ENCODE measurements at regions not wholly inside any gene's neighbourhood (a gene's known extent, or its start where the extent isn't known, plus 50 kb on each side); places are given as distances from the start of the nearest gene placed in this dataset.
"Not testable (repeated sequence)": the region's sequence is repeated elsewhere in the genome, so short reads cannot be mapped to it uniquely, and the experiment has no call there.

DNA sequence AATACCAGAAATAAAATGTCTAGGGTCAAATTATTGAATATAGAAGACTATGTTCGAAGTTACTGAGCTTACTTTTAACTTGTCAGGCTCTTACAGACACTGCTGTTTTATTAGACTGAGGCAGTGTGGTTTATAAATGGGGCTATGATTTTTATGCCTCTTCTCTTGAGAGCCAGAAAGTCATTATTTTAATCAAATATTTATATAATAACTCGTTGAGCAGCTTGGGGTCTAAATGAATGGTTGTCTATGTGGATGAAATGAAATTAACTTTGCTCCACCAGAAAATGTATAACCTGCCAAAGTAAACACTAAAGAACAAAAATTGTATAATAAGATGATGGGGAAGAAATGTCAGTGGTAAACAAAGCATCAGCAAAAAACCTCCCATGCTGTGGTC lies 175.6 kb upstream of the THSD7A start:
- no peak for DNase-seq

DNA sequence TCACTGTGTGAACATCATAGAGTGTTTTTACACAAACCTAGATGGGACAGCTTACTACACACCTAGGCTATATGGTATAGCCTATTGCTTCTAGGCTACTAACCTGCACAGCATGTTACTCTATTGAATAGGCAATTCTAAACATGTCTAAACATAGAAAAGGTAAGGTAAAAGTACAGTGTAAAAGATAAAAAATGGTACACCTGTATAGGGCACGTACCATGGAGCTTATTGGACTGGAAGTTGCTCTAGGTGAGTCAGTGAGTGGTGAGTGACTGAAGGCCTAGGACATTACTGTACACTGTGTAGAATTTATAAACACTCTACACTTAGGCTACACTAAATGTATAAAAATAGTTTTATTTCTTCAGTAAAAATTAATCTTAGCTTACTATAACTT lies 182.0 kb upstream of the THSD7A start:
- DNase-seq = no peak

DNA sequence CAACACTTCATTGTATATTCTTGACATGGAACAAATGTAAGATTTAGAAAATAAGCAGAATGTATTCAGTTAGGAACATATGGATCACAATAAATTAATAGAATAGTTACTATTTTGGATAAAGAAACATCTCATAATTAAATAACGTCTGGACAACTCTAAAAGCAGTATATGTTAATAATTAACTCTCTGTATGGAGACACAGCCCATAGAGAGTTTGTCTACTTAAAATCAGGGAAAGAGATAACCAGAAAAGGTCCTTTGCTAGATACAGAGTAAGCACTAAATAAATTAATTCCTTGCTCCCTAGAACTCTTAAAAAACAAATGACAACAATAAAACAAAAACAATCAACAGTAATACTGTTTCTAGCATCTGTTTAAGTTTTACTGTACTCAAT lies 184.4 kb upstream of the THSD7A start:
- DNase-seq = no peak

- no peak for DNase-seq
Measured at GRCh38 chr7:12017046-12017445, 185.0 kb upstream of the THSD7A start.

- not testable (repeated sequence) for DNase-seq
Measured at GRCh38 chr7:12022011-12022410, 189.1 kb upstream of the TMEM106B start.

GRCh38 chr7:12025246-12025645 lies 185.8 kb upstream of the TMEM106B start:
- DNase-seq = no peak

- DNase-seq = no peak
Measured at GRCh38 chr7:12028508-12028907, 182.6 kb upstream of the TMEM106B start.

DNA sequence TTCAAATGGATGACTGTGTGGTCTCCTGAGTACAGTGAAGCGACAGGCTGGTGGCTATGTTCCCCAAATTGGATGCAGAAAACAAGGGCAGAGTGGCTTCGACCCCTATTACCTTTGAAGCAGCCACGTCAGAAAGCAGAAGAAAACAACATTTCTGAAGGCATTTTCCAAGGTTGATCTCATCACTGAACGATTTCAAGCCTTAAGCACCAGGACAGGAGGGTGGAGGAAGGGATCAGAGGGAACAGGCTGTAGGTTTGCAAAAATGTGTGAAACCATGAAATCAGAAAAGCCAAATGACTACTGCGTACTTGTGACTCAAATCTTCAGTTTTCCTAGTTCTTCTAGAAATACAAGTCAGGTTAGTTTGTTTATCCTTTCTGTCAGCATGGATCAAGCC lies 181.0 kb upstream of the TMEM106B start:
- no peak for DNase-seq

DNA sequence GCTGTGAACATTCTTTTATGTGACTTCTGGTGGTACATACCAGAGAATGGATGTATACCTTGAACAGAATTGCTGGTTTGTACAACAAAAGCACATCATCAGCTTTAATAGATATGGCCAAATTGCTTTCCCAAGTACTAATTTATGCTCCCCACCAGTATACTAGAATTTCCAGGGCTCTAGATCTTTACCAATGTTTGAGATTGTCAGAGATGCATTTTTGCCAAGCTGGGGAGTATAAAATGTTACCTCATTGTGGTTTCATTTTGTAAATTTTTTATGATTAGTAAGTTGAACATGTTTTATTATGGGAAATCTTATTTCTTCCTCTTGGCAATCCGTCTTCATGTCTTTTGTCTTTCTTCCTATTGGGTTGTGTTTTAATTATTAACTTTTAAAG lies 179.9 kb upstream of the TMEM106B start:
- no peak for DNase-seq

DNA sequence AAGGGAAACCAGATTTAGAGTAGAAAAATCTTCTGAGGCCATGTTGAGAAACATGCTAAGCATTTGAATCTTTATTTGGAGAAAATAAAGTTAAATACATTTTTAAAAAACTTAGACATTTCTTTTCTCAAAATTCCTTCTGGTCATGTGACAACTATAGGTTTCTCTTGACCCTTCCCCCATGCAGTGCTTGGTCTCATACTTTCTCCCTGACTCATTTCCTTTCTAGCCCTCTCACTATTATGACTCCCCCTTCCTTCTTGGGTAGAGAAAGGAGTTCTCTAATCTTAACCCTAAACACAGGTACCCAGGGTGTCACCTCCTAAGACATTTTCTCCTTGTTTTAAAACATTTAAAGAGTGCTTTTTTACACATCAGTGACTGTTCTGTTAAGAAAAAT lies 179.5 kb upstream of the TMEM106B start:
- DNase-seq = no peak

DNA sequence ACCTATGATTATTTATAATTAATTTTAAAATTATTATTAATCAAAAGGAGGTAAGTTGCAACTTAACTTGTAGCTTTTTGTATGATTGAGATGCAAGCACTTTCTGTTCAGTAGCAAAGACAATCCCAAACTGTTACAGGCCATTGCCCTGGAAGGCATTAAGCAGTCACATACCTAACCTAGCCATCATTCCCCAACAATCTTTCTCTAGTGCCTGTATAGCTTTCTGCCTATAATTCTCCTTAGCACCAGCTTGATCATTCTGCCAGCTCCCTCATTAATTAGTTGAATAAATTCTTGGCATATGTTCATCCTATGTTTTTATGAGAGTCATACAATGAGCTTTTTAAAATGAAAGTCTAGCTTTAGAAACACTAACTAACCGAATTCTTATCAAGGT lies 178.9 kb upstream of the TMEM106B start:
- no peak for DNase-seq

DNA sequence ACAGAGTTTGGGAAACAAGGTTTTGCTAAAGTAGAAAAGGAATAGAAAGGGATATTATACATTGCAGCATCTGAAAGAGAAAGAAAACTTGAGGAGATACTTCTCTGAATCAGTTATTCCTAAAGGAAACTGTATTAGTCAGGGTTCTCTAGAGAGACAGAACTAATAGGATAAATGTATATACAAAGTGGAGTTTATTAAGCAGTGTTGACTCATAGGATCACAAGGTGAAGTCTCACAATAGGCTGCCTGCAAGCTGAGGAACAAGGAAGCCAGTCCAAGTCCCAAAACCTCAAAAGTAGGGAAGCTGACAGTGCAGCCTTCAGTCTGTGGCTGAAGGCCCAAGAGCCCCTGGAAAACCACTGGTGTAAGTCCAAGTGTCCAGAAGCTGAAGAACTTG lies 167.6 kb upstream of the TMEM106B start:
- not testable (repeated sequence) for DNase-seq

- no peak for DNase-seq
Measured at GRCh38 chr7:12052211-12052610, 158.9 kb upstream of the TMEM106B start.

- DNase-seq = no peak
Measured at GRCh38 chr7:12053561-12053960, 157.5 kb upstream of the TMEM106B start.

DNA sequence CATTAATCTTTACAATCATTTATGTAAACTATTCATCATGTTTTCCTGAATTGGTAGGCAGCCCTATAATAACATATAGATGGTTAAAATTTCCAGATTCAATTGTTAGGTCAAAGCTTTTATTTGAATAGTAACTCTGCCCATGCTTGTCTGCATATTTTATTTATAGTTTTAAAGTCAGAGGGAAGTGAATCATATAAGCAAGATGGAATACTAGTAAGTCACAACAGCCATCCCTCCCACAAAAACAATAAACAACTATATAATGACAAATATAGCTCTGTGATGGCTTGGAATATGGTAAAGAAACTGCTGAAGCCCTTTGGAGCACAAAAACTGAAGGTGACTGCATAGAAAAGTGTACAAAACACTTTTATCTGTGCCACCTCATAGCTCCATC lies 156.3 kb upstream of the TMEM106B start:
- no peak for DNase-seq

DNA sequence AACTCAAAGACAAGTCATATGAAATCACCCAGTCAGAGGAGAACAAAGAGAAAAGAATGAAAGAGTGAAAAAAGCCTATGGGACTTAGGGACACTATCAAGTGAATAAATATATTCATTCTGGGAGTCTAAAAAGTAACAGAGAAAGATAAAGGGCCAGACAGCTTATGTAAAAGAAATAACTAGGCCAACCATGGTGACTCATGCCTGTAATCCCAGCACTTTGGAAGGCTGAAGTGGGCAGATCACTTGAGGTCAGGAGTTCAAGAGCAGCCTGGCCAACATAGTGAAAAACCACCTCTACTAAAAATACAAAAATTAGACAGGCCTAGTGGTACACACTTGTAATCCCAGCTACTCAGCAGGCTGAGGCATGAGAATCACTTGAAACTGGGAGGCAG lies 154.7 kb upstream of the TMEM106B start:
- no peak for DNase-seq

DNA sequence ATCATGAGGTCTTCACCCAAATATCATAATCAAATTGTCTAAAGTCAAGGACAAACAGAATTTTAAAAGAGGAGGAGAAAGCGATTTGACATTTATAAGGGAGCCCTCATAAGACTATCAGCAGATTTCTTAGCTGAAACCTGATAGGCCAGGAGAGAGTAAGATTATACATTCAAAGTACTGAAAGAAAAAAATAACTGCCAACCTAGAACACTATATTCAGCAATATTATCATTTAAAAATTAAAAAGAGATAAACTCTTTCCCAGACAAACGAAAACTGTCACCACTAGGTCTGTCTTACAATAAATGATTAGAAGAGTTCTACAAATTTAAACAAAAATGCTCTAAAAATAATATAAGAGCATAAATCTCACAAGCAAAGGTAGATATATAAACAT lies 154.1 kb upstream of the TMEM106B start:
- no peak for DNase-seq

DNA sequence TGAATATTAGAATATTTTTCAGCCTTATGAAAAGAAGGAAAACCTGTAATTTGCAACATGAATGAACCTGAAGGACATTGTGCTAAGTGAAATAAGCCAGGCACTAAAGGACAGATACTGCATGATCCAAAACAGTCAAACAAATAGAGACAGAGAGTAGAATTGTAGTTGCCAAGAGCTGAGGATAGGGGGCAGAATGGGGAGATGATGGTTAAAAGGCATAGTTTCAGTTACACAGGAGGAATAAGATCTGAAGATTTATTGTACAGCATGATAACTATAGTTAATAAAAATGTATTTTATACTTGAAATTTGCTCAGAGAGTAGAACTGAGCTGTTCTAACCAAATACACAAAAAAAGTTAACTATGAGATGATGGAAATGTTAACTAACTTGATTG lies 149.0 kb upstream of the TMEM106B start:
- no peak for DNase-seq

- DNase-seq = no peak
Measured at GRCh38 chr7:12064586-12065127, 146.4 kb upstream of the TMEM106B start.

DNA sequence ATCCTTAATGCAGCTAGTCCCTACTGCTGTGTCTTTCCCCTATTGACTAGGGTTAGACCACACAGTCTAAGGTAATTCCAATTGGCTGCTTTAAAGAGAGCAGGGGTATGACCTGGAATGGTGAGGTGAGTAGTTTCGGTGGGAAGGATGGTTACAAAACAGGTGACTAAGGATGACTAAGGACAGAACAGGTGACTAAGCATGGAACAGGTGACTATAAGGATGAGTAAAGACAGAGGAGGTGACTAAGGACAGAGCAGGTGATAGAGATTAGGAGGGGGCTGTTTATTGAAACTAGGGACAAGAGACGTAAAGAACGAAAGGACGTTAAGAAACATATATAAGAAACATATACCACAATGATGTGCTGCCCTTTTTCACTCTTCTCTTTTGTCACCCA lies 145.1 kb upstream of the TMEM106B start:
- DNase-seq = no peak

GRCh38 chr7:12066521-12066920 lies 144.6 kb upstream of the TMEM106B start:
- no peak for DNase-seq

DNA sequence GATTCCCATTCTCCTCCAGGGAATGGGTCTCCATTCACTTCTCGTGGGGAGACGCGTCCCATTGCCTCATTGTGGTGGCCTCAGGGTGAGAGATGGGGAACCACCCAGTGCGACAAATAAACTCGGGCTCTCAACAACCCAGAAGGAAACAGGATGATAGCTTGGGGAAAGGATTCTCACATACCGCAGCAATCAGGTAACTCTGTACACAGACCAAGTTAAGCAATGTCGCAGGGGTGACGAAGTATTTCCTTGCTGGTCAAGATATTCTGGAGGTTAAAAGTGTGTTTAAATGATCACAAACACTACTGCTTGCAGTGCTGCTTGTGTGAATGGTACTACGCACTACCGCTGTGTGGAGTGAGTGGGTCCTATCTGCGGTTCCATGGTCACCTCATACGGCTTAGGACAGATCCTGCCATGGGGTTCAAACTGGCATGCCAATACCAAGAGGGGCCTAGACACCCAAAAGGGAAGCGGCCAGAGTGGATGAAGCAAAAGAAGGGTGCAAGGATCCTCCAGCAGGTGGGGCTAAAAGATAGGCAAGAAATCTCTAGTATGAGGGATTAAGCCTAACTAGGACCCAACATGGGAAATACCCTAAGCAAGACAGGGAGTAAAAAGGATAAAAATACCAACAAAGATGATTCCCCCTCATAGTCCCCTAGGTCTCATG lies 143.8 kb upstream of the TMEM106B start:
- DNase-seq = peak; percentile 49

DNA sequence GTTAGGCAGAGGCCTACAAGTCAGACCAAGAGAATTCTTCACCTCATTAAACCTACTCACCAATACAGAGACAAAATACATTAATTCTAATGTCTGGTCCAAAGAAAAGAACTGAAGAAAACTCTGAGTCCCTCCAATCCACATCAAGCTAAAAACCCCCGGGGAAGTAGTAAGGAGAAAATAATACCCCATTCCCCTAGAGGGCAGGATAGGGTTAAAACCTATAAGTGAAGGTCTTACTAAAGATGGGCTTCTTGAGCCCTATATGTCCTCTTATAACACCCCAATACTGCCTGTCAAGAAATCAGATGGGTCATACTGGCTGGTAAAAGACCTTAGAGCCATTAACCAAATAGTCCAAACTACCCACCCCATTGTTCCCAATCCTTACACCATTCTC lies 141.3 kb upstream of the TMEM106B start:
- no peak for DNase-seq

DNA sequence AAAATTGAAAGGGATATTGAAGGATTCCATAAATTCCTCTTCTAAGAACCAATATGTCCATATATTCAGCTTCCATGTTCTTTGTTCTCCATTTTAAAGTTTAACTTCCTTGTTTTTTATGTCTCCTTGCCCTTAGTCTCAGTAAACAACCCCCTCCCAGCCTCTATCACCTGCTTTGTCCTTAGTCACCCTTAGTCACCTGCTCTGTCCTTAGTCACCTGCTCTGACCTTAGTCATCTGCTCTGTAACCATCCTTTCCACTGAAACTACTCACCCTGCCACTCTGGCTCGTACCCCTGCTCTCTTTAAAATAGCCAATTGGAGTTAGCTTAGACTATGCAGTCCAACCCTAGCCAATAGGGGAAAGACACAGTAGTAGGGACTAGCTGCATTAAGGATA lies 136.2 kb upstream of the TMEM106B start:
- DNase-seq = no peak

GRCh38 chr7:12080006-12080405 lies 131.1 kb upstream of the TMEM106B start:
- no peak for DNase-seq

All from activated CD4-positive, alpha-beta T cell treated with anti-CD3 and anti-CD28 coated beads, Interleukin-2, amount 50 U/mL, for 1 hour (primary cell).